ENCODE measurements at regions not wholly inside any gene's neighbourhood (a gene's known extent, or its start where the extent isn't known, plus 50 kb on each side); places are given as distances from the start of the nearest gene placed in this dataset.

DNA sequence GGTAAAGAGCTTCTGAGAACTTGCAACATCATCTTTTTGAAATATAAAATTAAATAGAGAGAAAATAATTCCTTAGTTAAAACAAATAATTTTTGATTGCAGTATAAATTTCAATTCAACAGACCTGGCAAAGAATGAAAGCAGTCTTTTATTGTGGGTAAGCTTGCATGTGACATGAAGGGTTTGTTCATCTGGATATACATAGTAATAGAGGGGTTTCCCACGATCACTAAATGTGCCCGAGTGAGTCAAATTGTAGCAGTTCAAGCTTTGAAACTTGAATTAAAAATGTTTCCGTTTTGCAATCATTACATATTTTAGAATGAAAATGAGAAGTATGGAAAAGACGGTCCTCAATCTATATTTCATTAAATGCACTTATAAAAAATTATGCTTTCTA, 658.4 kb upstream of the MBL2 start:
- Histone ChIP-seq H2AFZ (ENCODE audit: low read depth, low read length) (no peak overlapping the region), H4K20me1 (ENCODE audit: insufficient read depth) (no peaks in the 10 kb centered on the region), H3K27ac (ENCODE audit: low read length) (no peak overlapping the region), H3K27me3 (ENCODE audit: insufficient read depth, low read depth, low read length) (no peaks in the 10 kb centered on the region), H3K9me2 (ENCODE audit: insufficient read depth, low read length) (no peaks in the 10 kb centered on the region), H3F3A (ENCODE audit: insufficient read depth, low read length, poor library complexity, severe bottlenecking) (no peaks in the 10 kb centered on the region), H3K36me3 (ENCODE audit: insufficient read depth, low read length) (no peaks in the 10 kb centered on the region), H3K9ac (ENCODE audit: low read length) (no peak overlapping the region), H3K4me3 (ENCODE audit: low read length) (no peak overlapping the region), H3K4me2 (ENCODE audit: low read length) (no peak overlapping the region), H3K9me3 (ENCODE audit: low read length) (no peaks in the 10 kb centered on the region), H3K79me2 (replicated peaks; ENCODE audit: insufficient read depth, low read length) (no peaks in the 10 kb centered on the region)
- TF ChIP-seq, protein P1, sequence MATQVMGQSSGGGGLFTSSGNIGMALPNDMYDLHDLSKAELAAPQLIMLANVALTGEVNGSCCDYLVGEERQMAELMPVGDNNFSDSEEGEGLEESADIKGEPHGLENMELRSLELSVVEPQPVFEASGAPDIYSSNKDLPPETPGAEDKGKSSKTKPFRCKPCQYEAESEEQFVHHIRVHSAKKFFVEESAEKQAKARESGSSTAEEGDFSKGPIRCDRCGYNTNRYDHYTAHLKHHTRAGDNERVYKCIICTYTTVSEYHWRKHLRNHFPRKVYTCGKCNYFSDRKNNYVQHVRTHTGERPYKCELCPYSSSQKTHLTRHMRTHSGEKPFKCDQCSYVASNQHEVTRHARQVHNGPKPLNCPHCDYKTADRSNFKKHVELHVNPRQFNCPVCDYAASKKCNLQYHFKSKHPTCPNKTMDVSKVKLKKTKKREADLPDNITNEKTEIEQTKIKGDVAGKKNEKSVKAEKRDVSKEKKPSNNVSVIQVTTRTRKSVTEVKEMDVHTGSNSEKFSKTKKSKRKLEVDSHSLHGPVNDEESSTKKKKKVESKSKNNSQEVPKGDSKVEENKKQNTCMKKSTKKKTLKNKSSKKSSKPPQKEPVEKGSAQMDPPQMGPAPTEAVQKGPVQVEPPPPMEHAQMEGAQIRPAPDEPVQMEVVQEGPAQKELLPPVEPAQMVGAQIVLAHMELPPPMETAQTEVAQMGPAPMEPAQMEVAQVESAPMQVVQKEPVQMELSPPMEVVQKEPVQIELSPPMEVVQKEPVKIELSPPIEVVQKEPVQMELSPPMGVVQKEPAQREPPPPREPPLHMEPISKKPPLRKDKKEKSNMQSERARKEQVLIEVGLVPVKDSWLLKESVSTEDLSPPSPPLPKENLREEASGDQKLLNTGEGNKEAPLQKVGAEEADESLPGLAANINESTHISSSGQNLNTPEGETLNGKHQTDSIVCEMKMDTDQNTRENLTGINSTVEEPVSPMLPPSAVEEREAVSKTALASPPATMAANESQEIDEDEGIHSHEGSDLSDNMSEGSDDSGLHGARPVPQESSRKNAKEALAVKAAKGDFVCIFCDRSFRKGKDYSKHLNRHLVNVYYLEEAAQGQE (IDR thresholded peaks at IDR 0.05; ENCODE audit: borderline replicate concordance): no peak
- TF ChIP-seq RAD21 (conservative IDR thresholded peaks at IDR 0.05) (no peak), SMC3 (conservative IDR thresholded peaks at IDR 0.05; ENCODE audit: poor library complexity) (no peak), POLR2AphosphoS5 (IDR thresholded peaks at IDR 0.05) (no peak), EZH2 (IDR thresholded peaks at IDR 0.05; ENCODE audit: borderline replicate concordance, insufficient read depth, low read length, poor library complexity, severe bottlenecking) (no peak), TAF1 (IDR thresholded peaks at IDR 0.05; ENCODE audit: low read depth) (no peak), EP300 (conservative IDR thresholded peaks at IDR 0.05; ENCODE audit: poor library complexity, severe bottlenecking) (no peak), MXI1 (conservative IDR thresholded peaks at IDR 0.05; ENCODE audit: poor library complexity, severe bottlenecking) (no peak)
- TF ChIP-seq, protein P2, sequence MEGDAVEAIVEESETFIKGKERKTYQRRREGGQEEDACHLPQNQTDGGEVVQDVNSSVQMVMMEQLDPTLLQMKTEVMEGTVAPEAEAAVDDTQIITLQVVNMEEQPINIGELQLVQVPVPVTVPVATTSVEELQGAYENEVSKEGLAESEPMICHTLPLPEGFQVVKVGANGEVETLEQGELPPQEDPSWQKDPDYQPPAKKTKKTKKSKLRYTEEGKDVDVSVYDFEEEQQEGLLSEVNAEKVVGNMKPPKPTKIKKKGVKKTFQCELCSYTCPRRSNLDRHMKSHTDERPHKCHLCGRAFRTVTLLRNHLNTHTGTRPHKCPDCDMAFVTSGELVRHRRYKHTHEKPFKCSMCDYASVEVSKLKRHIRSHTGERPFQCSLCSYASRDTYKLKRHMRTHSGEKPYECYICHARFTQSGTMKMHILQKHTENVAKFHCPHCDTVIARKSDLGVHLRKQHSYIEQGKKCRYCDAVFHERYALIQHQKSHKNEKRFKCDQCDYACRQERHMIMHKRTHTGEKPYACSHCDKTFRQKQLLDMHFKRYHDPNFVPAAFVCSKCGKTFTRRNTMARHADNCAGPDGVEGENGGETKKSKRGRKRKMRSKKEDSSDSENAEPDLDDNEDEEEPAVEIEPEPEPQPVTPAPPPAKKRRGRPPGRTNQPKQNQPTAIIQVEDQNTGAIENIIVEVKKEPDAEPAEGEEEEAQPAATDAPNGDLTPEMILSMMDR (IDR thresholded peaks at IDR 0.05; ENCODE audit: poor library complexity, severe bottlenecking): no peak

DNA sequence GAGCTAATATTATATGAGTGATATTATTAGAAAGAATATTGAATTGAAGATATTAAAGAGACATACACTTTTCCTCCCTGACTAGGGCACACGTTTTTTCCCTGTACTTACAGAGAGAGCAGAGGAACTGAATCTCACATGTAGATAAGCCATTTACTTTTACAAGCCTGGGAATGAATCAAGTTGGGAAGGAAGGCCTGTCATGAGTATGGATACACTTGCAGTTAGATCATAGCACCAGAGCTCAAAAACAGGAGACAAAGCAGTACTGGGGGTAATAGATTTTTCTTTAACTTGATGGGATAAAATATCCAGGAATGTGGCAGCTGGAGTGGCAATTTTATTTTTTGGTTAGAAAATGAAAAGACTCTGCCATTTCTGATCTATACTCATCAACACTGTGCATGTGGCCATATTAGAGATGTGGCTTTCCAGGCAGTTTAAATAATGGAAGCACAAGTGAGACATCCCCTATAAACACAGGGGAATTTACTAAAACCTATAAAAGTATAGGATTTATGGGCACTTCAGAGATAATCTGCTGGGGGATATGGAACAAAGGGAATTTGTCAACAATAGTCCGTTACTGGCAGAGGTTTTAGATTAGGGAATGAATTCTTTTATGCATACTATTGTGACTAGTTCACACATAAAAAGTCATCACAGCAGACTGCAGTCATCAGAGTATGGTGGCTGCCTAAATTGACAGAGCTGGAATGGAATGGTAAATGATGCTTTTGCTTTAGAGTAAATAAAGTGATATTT, 657.7 kb upstream of the MBL2 start:
- Histone ChIP-seq H3K4me3 (ENCODE audit: low read length) (no peak overlapping the region), H4K20me1 (ENCODE audit: insufficient read depth) (no peaks in the 10 kb centered on the region), H3K27me3 (ENCODE audit: insufficient read depth, low read depth, low read length) (no peaks in the 10 kb centered on the region), H3K9me3 (ENCODE audit: low read length) (no peaks in the 10 kb centered on the region), H3K36me3 (ENCODE audit: insufficient read depth, low read length) (no peaks in the 10 kb centered on the region), H3K79me2 (replicated peaks; ENCODE audit: insufficient read depth, low read length) (no peaks in the 10 kb centered on the region), H3K9me2 (ENCODE audit: insufficient read depth, low read length) (no peaks in the 10 kb centered on the region), H3K27ac (ENCODE audit: low read length) (no peak overlapping the region), H3K9ac (ENCODE audit: low read length) (no peak overlapping the region), H3F3A (ENCODE audit: insufficient read depth, low read length, poor library complexity, severe bottlenecking) (no peaks in the 10 kb centered on the region), H3K4me2 (ENCODE audit: low read length) (no peak overlapping the region), H2AFZ (ENCODE audit: low read depth, low read length) (no peak overlapping the region)
- TF ChIP-seq, protein P2 (IDR thresholded peaks at IDR 0.05; ENCODE audit: poor library complexity, severe bottlenecking): no peak
- TF ChIP-seq EZH2 (IDR thresholded peaks at IDR 0.05; ENCODE audit: borderline replicate concordance, insufficient read depth, low read length, poor library complexity, severe bottlenecking): no peak
- no peak for TF ChIP-seq RAD21 (conservative IDR thresholded peaks at IDR 0.05)
- no peak for TF ChIP-seq TAF1 (IDR thresholded peaks at IDR 0.05; ENCODE audit: low read depth)
- TF ChIP-seq, protein P1 (IDR thresholded peaks at IDR 0.05; ENCODE audit: borderline replicate concordance): no peak
- no peak for TF ChIP-seq POLR2AphosphoS5 (IDR thresholded peaks at IDR 0.05)
- no peak for TF ChIP-seq SMC3 (conservative IDR thresholded peaks at IDR 0.05; ENCODE audit: poor library complexity)
- no peak for TF ChIP-seq EP300 (conservative IDR thresholded peaks at IDR 0.05; ENCODE audit: poor library complexity, severe bottlenecking)
- no peak for TF ChIP-seq MXI1 (conservative IDR thresholded peaks at IDR 0.05; ENCODE audit: poor library complexity, severe bottlenecking)
